GM13977 (cell line): ENCODE measurements at regions not wholly inside any gene's neighbourhood (a gene's known extent, or its start where the extent isn't known, plus 50 kb on each side); places are given as distances from the start of the nearest gene placed in this dataset.

Experiments
- DNase-seq: peaks from one replicate; pipeline ENCODE4 v3.0.0; 2012; ENCODE audit warnings: low spot score
- CTCF ChIP-seq: IDR thresholded peaks from 2 replicates; pipeline ENCODE4 v1.5.1; 2012; ENCODE audit warnings: mild to moderate bottlenecking, control low read depth; ENCODE audit not compliant: insufficient read depth; ENCODE audit errors: extremely low read depth, missing control alignments
- in situ Hi-C: fragments of 300-500 bp; cut with MboI; formaldehyde crosslinking; loops from one replicate; pipeline ENCODE4 v1.12.0; 2022; ENCODE audit warnings: low sequenced_read_pairs, low pct_unique_long_range_greater_than_20kb, mixed read lengths, inconsistent platforms; ENCODE audit not compliant: unreplicated experiment

DNA sequence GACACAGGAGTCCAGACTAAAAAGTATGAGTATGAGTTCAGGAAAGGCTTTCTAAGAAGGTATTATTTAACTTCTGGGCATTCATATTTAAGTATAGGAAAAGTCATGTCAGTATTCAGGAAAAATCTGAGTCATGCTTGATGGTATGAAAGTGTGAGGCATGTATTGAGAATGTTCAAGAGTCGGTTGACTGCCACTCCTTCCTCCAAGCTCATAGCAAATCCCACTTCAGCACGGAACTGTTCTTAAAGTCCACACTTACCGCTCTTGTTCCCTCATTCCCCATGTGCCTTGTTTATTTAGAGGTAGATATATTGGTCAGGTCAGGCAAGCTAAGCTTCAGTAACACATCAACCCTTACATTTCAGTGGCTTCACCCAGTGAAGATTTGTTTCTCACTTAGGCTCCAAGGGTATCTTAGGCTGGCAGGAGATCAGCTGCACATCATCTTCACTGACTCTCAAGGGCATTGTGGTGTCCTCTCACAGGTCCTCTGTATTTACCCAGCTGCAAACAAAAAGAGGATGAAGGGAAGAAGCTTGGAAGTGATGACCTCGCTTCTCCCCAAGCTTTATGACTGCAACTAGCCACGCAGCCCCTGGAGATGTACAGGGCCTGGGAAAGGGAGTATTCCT is 1189.2 kb downstream of the EFNB2 start:
- no peak for TF ChIP-seq CTCF
- no peak for DNase-seq
- in situ Hi-C loops, result no loop called here

GRCh38 chr13:105345730-105346129 is 1189.7 kb downstream of the EFNB2 start:
- in situ Hi-C loops, result no loop called here
- no peak for DNase-seq
- no peak for TF ChIP-seq CTCF

- in situ Hi-C loops, result no loop called here
- TF ChIP-seq CTCF, result no peak
Observed at GRCh38 chr13:105345131-105345530, 1190.3 kb downstream of the EFNB2 start.

GRCh38 chr13:105343134-105343806 is 1192.2 kb downstream of the EFNB2 start:
- DNase-seq, result no peak
- in situ Hi-C loops, result no loop called here

More at GRCh38 chr13:105345131-105345530, 1190.3 kb downstream of the EFNB2 start:
- no peak for DNase-seq

DNA sequence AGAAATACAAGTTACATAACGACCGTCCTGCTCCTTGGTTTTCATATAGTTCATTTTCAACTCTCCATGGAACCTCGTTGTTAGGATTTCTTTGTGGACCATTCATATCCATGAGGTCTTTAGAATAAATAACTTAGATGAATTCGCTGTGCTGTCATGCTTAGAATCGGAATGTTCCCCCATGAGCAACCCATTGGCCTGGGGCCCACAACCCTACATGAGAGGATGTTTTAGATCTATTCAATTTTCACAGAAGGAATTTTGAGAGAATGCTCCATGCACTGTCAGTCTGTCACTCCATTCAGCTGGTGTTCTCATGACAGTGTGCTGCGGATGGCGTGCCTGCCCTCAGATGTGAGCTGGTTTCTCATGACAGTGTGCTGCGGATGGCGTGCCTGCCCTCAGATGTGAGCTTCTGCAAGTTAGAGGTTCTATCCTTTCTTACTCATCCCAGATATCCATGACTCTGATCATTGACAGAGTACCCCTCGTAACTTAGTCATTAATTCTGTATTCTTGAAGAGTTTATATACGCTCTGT is 1193.1 kb downstream of the EFNB2 start:
- no peak for DNase-seq
- TF ChIP-seq CTCF, result no peak
- in situ Hi-C loops, result no loop called here

More at GRCh38 chr13:105343134-105343806, 1192.2 kb downstream of the EFNB2 start:
- TF ChIP-seq CTCF, result no peak

DNA sequence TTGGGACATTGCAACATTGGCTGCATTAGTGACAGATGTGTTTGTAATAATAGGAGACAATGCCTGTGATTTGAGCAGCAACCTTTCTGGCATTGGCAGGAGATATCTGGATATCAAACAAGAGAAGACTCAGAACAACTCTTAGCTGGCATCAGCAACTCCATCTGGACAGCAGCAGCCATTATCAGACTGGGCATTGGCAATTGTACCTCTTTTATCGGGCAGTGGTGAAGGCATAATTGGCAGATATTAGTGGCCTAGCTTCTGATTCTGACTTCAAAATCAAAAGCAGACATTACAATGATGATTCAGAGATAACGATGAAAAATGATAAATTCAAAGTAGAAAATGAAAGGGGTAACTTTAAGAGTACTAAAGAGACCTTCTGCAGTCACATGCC is 1193.7 kb downstream of the EFNB2 start:
- in situ Hi-C loops, result no loop called here
- no peak for DNase-seq
- no peak for TF ChIP-seq CTCF
